Epithelial cell of esophagus (primary cell): ENCODE measurements at regions not wholly inside any gene's neighbourhood (a gene's known extent, or its start where the extent isn't known, plus 50 kb on each side); places are given as distances from the start of the nearest gene placed in this dataset.

Experiments
- DNase-seq: peaks from one replicate; pipeline ENCODE4 v3.0.0; 2010; ENCODE audit warnings: low read depth
- H3K4me3 ChIP-seq: 2 replicates; pipeline ENCODE4 v1.5.1; 2011; ENCODE audit warnings: mild to moderate bottlenecking, low read length, control low read depth
- CTCF ChIP-seq: IDR thresholded peaks from 2 replicates; pipeline ENCODE4 v1.5.1; 2011; ENCODE audit warnings: low read depth, mild to moderate bottlenecking, low read length, control low read depth, inconsistent platforms; ENCODE audit not compliant: insufficient read depth; ENCODE audit errors: missing control alignments

GRCh38 chrX:120680090-120680489 is 50.2 kb upstream of the C1GALT1C1 start:
- TF ChIP-seq CTCF, result no peak
- no peak for DNase-seq
- H3K4me3 ChIP-seq, result no peak overlapping the region
